HG02981 (cell line): ENCODE measurements at regions not wholly inside any gene's neighbourhood (a gene's known extent, or its start where the extent isn't known, plus 50 kb on each side); places are given as distances from the start of the nearest gene placed in this dataset.
A peak's percentile ranks its signal among the peaks of the same experiment; 100 is the strongest.

ENCODE experiments used
- ATAC-seq: cut with Tn5 transposase; IDR thresholded peaks from one replicate; pipeline ENCODE4 v1.9.1; 2021; ENCODE audit warnings: mild to moderate bottlenecking, moderate library complexity; ENCODE audit not compliant: unreplicated experiment

DNA sequence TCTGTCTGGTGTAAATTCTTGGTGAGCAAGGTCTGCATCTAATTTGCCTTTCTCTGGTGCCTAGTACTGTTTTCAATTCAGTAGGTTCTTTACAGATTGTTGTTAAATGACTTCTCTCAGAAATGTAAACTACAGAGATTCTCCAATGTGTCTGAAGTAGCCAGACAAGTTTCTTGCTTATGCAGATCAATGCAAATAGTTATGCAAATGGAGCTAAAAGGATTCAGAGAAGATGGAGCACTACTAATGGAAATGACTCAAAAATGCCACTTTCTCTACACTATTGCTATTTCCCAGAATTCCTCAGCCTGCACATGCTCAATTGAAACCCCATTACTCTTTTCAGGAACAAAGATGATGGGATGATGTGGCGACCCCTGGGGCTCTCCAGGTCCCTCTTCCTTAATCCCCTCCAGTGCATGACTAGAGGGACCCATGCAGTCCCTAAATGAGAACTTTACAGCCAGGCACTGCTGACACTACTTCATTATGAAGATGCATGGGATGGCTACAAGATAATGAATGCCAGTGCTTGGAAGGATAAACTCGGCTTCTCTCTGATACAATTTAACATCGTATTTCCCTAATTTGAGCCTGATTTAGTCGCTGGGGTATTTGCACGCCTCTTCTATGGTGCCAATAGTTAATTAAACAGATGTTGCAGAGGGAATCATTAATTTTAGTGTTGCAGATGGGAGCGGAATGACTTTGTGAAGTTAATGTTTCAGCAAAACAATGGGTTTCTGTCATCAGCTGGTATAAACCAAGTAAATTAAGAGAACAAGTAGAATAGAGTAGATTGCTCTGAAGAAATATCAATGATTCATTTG is 753.2 kb downstream of the TLR4 start:
- ATAC-seq, result no peak

DNA sequence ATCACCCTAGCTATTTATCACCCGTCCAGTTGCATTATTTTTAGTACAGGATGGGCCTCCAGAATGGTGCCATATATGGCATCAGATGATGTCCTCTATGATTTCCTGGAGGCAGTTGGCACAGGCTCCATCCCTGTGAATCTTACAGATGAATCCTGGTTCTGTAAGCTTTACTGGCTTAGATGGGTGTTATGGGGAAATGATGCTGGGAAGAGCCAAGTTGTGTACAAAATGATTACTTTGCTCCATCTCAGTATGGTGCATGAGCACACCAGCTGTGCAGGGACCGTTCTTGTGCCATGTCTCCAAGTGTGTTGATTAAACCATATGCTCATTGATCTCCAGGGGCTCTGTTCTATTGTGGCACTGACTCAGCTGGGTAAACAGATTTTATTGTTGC is 755.7 kb downstream of the TLR4 start:
- no peak for ATAC-seq

- no peak for ATAC-seq
Observed at GRCh38 chr9:118463419-118463818, 759.2 kb downstream of the TLR4 start.

- ATAC-seq, result no peak
Observed at GRCh38 chr9:118473521-118473920, 769.3 kb downstream of the TLR4 start.

- ATAC-seq, result no peak
Observed at GRCh38 chr9:118478752-118479151, 774.5 kb downstream of the TLR4 start.

DNA sequence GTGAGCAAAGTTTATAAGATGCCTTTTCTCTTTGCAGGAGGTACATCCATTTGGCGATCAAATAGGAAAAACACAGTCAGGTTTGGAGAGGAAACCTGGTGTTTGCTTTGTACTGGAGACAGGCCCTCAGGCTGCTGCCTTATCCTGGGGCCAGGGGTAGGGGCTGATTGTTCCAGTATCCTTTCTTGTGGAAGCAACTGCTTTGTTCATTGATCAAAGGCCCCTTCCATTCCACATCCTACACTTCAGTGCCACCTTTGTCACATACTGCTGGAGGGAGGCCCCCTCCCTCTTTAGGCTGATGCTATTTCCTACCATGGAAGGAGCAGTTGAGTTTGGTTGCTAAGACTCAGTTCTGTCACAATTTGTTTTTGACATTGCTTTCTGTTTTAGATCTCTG is 778.1 kb downstream of the TLR4 start:
- no peak for ATAC-seq

- ATAC-seq, result no peak
Observed at GRCh38 chr9:118483677-118484076, 779.5 kb downstream of the TLR4 start.

DNA sequence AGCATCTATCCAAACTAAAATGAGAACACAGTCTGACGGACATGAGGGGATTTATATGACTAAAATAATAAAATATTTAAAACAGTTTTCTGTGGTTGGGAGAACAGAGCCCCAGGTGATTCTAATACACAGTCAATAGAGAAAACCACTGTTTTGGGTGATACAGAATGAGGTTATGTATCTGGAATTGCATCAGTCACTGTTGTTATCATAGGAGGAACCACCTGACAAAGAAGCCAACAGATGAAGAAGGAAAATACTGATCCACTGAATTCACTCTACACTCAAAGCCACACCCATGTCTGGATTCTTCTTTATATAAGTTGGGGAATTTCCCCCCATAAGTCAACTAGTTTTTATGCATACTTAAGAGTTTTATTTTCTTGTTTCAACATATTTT is 799.0 kb downstream of the TLR4 start:
- no peak for ATAC-seq

- ATAC-seq, result no peak
Observed at GRCh38 chr9:118510711-118511110, 806.5 kb downstream of the TLR4 start.

- ATAC-seq, result no peak
Observed at GRCh38 chr9:118515947-118516346, 811.7 kb downstream of the TLR4 start.

DNA sequence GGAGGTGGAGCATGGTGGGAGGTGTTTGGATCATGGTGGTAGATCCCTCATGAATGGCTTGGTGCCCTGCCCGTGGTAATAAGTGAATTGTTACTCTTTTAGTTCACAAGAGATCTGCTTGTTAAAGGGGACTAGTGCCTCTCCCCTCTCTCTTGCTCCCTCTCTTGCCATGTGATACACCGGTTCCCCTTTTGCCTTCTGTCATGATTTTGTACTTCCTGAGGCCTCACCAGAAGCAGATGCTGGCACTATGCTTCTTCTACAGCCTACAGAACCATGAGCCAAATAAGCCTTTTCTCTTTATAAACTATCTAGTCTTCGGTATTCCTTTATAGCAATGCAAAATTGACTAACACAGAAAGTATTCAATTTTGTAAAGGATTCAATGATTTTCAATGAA is 817.1 kb downstream of the TLR4 start:
- ATAC-seq, result no peak

- peak; percentile 96 for ATAC-seq
Observed at GRCh38 chr9:118522093-118523028, 818.2 kb downstream of the TLR4 start.

- no peak for ATAC-seq
Observed at GRCh38 chr9:118527261-118527660, 823.1 kb downstream of the TLR4 start.

DNA sequence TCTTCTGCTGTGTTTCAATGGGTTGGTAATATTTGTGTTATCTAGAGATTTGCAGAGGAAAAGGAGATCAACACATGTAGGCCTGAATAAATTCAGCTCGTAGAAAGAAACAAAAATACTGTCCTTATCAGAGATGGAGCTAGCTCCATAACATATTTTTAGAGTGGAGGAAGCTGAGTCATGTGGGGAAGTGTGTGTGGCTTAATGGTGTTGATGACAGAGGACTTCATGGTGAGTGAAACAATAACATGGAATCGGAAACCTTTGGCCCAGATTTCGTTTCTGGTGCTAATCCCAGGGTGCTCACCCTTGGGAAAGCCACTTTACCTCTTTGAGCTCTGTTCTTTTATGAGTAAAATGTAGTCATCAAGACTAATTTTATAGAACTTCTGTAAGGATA is 825.0 kb downstream of the TLR4 start:
- peak; percentile 63 for ATAC-seq

DNA sequence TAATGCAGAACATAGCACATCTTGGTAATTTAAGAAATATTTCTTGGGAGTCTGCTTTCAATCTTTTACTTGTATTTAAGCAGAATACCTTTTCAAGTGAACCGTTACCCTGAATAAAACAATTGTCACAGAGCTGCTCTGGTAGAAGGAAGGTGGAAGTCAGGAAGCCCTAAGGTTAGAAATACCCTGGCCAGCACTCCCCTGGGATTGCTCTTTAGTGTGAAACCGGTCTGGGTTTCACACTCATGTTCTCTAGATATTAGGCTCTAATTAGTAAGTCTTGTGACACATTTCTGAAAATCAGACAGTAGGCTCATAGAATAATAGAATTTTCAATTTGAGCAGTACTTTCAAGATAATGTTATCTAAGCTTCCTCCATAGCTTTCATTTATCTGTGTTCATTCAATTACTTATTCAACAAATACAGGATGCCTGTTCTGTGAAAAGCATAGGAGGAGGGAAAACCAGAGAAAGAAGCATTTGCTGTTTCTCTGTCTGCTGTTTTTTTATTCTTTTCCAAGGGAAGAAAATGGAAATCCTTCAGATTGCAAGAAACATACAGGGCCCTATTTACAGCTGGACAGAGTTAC is 825.5 kb downstream of the TLR4 start:
- ATAC-seq, result peak; percentile 94

DNA sequence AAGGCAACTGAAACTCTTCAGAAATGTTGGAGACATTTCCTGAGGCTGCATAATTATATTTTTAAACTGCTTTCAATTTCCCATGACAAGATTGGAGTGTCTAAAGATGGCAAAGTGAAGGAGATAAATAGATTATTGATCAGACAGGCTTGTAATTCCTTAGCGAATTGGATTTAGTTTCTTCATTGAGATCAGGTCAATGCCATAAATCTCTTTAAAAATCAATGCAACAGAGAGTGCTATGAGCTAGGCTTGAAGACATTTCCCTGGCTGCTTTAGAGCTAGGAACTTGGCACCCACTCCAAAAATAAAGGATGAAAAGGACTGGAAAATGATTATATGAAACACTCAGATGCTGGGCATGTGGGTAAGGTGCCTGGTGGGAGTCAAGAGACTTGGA is 828.4 kb downstream of the TLR4 start:
- no peak for ATAC-seq

GRCh38 chr9:118533101-118533500 is 828.9 kb downstream of the TLR4 start:
- no peak for ATAC-seq

DNA sequence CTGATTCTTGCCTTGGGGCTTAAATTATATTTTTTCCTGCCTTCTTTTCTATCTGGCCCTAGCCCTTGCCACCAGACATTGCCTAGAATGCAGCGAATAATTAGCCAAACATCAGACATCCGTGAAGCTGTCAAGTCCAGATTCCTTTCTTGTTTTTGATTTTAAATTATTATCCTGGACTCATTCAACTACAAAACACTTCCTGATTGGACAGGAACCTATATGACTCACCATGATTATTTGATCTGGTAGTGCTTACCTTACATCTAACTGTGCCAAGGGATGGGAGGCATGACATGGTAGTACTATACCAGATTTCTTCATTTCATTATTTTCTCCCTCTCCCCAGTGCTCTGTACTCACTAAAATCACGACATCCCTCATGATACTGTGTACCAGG is 829.6 kb downstream of the TLR4 start:
- no peak for ATAC-seq

GRCh38 chr9:118536153-118536552 is 832.0 kb downstream of the TLR4 start:
- ATAC-seq, result no peak

- no peak for ATAC-seq
Observed at GRCh38 chr9:118538959-118539358, 830.3 kb downstream of the BRINP1 start.

DNA sequence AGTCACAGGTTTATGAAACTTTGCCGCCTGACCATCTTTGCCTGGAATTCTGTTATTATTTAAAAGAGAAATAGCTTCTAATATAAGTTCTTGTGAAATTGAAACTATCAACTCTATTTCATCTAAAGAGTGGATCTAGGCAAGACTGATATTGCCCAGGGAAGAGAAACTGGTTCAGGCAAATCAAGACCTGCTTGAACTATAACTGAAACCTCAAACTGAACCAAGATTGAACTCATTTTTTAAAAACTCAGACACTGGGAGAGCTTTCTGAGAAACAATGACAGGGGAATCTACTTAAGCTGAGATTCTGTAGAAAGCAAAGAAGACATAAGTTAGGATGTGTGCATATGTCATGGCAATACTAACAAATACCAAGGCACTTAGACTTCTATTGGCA is 815.8 kb downstream of the BRINP1 start:
- no peak for ATAC-seq

- ATAC-seq, result no peak
Observed at GRCh38 chr9:118554987-118555386, 814.2 kb downstream of the BRINP1 start.
